IMR-90 (cell line): ENCODE measurements at regions not wholly inside any gene's neighbourhood (a gene's known extent, or its start where the extent isn't known, plus 50 kb on each side); places are given as distances from the start of the nearest gene placed in this dataset.

Experiments used
- ATAC-seq: fragments of 200-7000 bp; cut with Tn5 transposase; 2 replicates; pipeline ENCODE4 v1.9.1; 2020; ENCODE audit warnings: low read depth, mild to moderate bottlenecking, moderate library complexity
- BruUV-seq: library from RNA; stranded (reverse); fragments of 400-500 nt; replicated peaks from 2 replicates; lab custom pipeline; 2021; lab: Mats Ljungman, UMichigan
- CTCF ChIA-PET: fragments of 300-600 bp; formaldehyde crosslinking; extraction: SDS; loops from one replicate; lab custom pipeline; 2021; ENCODE audit warnings: antibody characterized with exemption; lab: Yijun Ruan, JAX
- POLR2A ChIA-PET: fragments of 300-600 bp; sonication (Branson Sonifier 250); formaldehyde crosslinking; loops from one replicate; lab custom pipeline; 2022; ENCODE audit warnings: antibody characterized with exemption; ENCODE audit not compliant: unreplicated experiment; lab: Charles Lee
- DNase-seq: peaks from one replicate; pipeline ENCODE4 v3.0.0; 2013
- H2AFZ ChIP-seq: replicated peaks from 2 replicates; pipeline ENCODE3; 2013; ENCODE audit warnings: low read length, mild to moderate bottlenecking; ENCODE audit not compliant: poor library complexity
- H2AK5ac ChIP-seq: 2 replicates; pipeline ENCODE4 v1.6.1; 2013; ENCODE audit warnings: low read depth, low read length, inconsistent platforms
- H2AK9ac ChIP-seq: replicated peaks from 2 replicates; pipeline ENCODE3; 2013; ENCODE audit warnings: mild to moderate bottlenecking, low read depth, low read length, moderate library complexity; ENCODE audit not compliant: poor library complexity
- H2BK120ac ChIP-seq: 2 replicates; pipeline ENCODE4 v1.6.1; 2013; ENCODE audit warnings: low read depth, low read length, inconsistent platforms
- H2BK15ac ChIP-seq: 3 replicates; pipeline ENCODE4 v1.6.1; 2013; ENCODE audit warnings: low read depth, low read length, inconsistent platforms
- H2BK20ac ChIP-seq: 2 replicates; pipeline ENCODE4 v1.6.1; 2013; ENCODE audit warnings: low read depth, mild to moderate bottlenecking, inconsistent platforms, low read length, moderate library complexity
- H2BK5ac ChIP-seq: 2 replicates; pipeline ENCODE4 v1.6.1; 2013; ENCODE audit warnings: mild to moderate bottlenecking, low read depth, low read length, inconsistent platforms; ENCODE audit not compliant: poor library complexity, severe bottlenecking
- H3K14ac ChIP-seq: replicated peaks from 2 replicates; pipeline ENCODE4 v1.6.1; 2013; ENCODE audit warnings: low read depth, low read length, inconsistent platforms
- H3K18ac ChIP-seq: 2 replicates; pipeline ENCODE4 v1.6.1; 2013; ENCODE audit warnings: low read depth, low read length, control low read depth
- H3K23ac ChIP-seq: 2 replicates; pipeline ENCODE4 v1.6.1; 2013; ENCODE audit warnings: low read depth, low read length, inconsistent platforms
- H3K27ac ChIP-seq: 2 replicates; pipeline ENCODE4 v1.5.1; 2013; ENCODE audit warnings: mild to moderate bottlenecking, control low read depth, low read length; ENCODE audit not compliant: insufficient read depth
- H3K27me3 ChIP-seq: 2 replicates; pipeline ENCODE4 v1.6.1; 2013; ENCODE audit warnings: low read length; ENCODE audit not compliant: control insufficient read depth, insufficient read depth
- H3K36me3 ChIP-seq: 2 replicates; pipeline ENCODE4 v1.6.1; 2013; ENCODE audit warnings: low read length, mixed read lengths; ENCODE audit not compliant: control insufficient read depth, insufficient read depth
- H3K4ac ChIP-seq: 2 replicates; pipeline ENCODE4 v1.6.1; 2013; ENCODE audit warnings: low read depth, low read length, inconsistent platforms
- H3K4me1 ChIP-seq: 2 replicates; pipeline ENCODE4 v1.6.1; 2013; ENCODE audit warnings: low read length, mixed read lengths; ENCODE audit not compliant: control insufficient read depth, insufficient read depth
- H3K4me2 ChIP-seq: 2 replicates; pipeline ENCODE4 v1.6.1; 2013; ENCODE audit warnings: low read depth, mild to moderate bottlenecking, control low read depth, low read length, moderate library complexity
- H3K4me3 ChIP-seq: 2 replicates; pipeline ENCODE4 v1.5.1; 2013; ENCODE audit warnings: low read depth, mild to moderate bottlenecking, control low read depth, low read length, moderate library complexity; ENCODE audit not compliant: insufficient read depth
- H3K56ac ChIP-seq: 2 replicates; pipeline ENCODE4 v1.6.1; 2013; ENCODE audit warnings: low read length, inconsistent platforms; ENCODE audit not compliant: insufficient read depth; ENCODE audit errors: extremely low read depth
- H3K79me1 ChIP-seq, 2 experiments: 2 replicates each; pipeline ENCODE4 v1.6.1; 2013; ENCODE audit warnings: low read length in 2 of 2, inconsistent platforms in 1 of 2, low read depth in 1 of 2
- H3K9ac ChIP-seq: 2 replicates; pipeline ENCODE4 v1.6.1; 2013; ENCODE audit warnings: low read depth, low read length, control low read depth
- H3K9me1 ChIP-seq: 2 replicates; pipeline ENCODE4 v1.6.1; 2013; ENCODE audit warnings: low read length, inconsistent platforms; ENCODE audit not compliant: insufficient read depth
- H3K9me3 ChIP-seq: 2 replicates; pipeline ENCODE4 v1.6.1; 2013; ENCODE audit warnings: low read length; ENCODE audit not compliant: control insufficient read depth, insufficient read depth
- H4K20me1 ChIP-seq: 2 replicates; pipeline ENCODE4 v1.6.1; 2013; ENCODE audit warnings: low read length, inconsistent platforms; ENCODE audit not compliant: insufficient read depth
- H4K5ac ChIP-seq: 2 replicates; pipeline ENCODE4 v1.6.1; 2013; ENCODE audit warnings: mild to moderate bottlenecking, low read depth, low read length, control low read depth
- H4K8ac ChIP-seq, 2 experiments: 2 replicates each; pipeline ENCODE4 v1.6.1; 2013; ENCODE audit warnings: low read depth in 2 of 2, low read length in 2 of 2, control low read depth in 1 of 2, inconsistent platforms in 1 of 2
- H4K91ac ChIP-seq: 2 replicates; pipeline ENCODE4 v1.6.1; 2013; ENCODE audit warnings: low read depth, low read length, inconsistent platforms; ENCODE audit not compliant: insufficient read depth
- BHLHE40 ChIP-seq: fragments of 150-350 bp; IDR thresholded peaks from 2 replicates; pipeline ENCODE4 v1.6.1; 2016; ENCODE audit warnings: mild to moderate bottlenecking, low read depth, low read length
- FOS ChIP-seq: fragments of 150-350 bp; IDR thresholded peaks from 2 replicates; pipeline ENCODE4 v1.6.1; 2016; ENCODE audit warnings: low read depth, low read length
- POLR2A ChIP-seq: IDR thresholded peaks from 2 replicates; pipeline ENCODE4 v1.6.1; 2012; ENCODE audit warnings: mild to moderate bottlenecking, low read depth, low read length
- WGBS, 2 experiments: methylation state at CpG; one replicate each; pipeline versions ENCODE4 v1.1.5 to v1.1.7; 2013; ENCODE audit warnings: missing lambda C conversion rate in 2 of 2; ENCODE audit not compliant: insufficient read length in 1 of 2; ENCODE audit errors: extremely low coverage in 2 of 2; 5-methylcytosine and 5-hydroxymethylcytosine counted together
- dilution Hi-C: fragments of 300-500 bp; cut with HindIII; formaldehyde crosslinking; loops from one replicate; pipeline ENCODE4 v1.14.3; 2018; ENCODE audit warnings: low sequenced_read_pairs; ENCODE audit not compliant: unreplicated experiment
- in situ Hi-C: fragments of 300-500 bp; cut with MboI; formaldehyde crosslinking; loops from 3 replicates; pipeline ENCODE4 v1.14.3; 2019; ENCODE audit warnings: low sequenced_read_pairs, inconsistent platforms, mixed read lengths
- intact Hi-C: fragments of 100-400 bp; cut with micrococcal nuclease; formaldehyde crosslinking; loops from 2 replicates; pipeline ENCODE4 v1.10.0; 2022
- TF ChIP-seq, protein P1 (sequence below): fragments of 150-350 bp; IDR thresholded peaks from 2 replicates; pipeline ENCODE4 v1.6.1; 2017; ENCODE audit warnings: mild to moderate bottlenecking, antibody characterized with exemption, low read length, low read depth

DNA sequence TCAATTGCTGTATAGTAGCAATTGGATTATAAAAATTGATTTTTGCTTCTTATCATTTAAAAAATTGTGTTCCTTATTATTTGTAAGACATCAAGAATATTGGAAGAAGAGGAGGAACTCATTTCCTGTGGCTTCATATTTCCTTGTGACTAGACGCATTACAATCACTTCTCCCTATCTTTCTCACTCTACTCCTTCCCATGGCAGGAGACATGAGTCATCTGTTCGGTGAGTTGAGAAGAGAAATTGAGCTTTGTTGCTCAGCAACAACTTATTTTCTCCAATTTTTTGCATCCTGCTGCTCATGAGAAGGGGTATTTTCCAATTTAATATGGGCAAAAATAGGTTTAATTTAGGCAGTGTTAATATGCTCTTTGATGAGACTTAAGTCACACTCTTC, 1783.9 kb downstream of the SUCLG1 start:
- no peaks in the 10 kb centered on the region for H4K20me1 ChIP-seq
- in situ Hi-C loops, result no loop called here
- H3K4ac ChIP-seq, result no peak overlapping the region
- no peak overlapping the region for H3K9ac ChIP-seq
- no peaks in the 10 kb centered on the region for H3K9me1 ChIP-seq
- no peak overlapping the region for H4K8ac ChIP-seq
- intact Hi-C loops, result no loop called here
- no TSS peak for BruUV-seq
- ChIA-PET CTCF (no interaction called here), POLR2A (no interaction called here)
- no CpG with 5 or more reads among the region's 2 CpGs for WGBS, 2 experiments
- no peak overlapping the region for H3K23ac ChIP-seq
- no peak overlapping the region for H2AK5ac ChIP-seq
- no peak overlapping the region for H3K14ac ChIP-seq
- H3K4me2 ChIP-seq, result no peak overlapping the region
- no peaks in the 10 kb centered on the region for H3K36me3 ChIP-seq
- no peak overlapping the region for H2BK15ac ChIP-seq
- H4K91ac ChIP-seq, result no peak overlapping the region
- H3K4me3 ChIP-seq, result no peak overlapping the region
- no peak overlapping the region for H3K27ac ChIP-seq
- dilution Hi-C loops, result no loop called here
- TF ChIP-seq, protein P1, sequence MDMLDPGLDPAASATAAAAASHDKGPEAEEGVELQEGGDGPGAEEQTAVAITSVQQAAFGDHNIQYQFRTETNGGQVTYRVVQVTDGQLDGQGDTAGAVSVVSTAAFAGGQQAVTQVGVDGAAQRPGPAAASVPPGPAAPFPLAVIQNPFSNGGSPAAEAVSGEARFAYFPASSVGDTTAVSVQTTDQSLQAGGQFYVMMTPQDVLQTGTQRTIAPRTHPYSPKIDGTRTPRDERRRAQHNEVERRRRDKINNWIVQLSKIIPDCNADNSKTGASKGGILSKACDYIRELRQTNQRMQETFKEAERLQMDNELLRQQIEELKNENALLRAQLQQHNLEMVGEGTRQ, result no peak
- no peak for TF ChIP-seq BHLHE40
- no peak for TF ChIP-seq FOS
- TF ChIP-seq POLR2A, result no peak
- no peaks in the 10 kb centered on the region for H3K79me1 ChIP-seq
- H3K27me3 ChIP-seq, result no peaks in the 10 kb centered on the region
- H2AK9ac ChIP-seq, result no peak overlapping the region
- H2AFZ ChIP-seq, result no peak overlapping the region
- no peak overlapping the region for H3K56ac ChIP-seq
- H2BK20ac ChIP-seq, result no peak overlapping the region
- no peak overlapping the region for H3K18ac ChIP-seq
- no peaks in the 10 kb centered on the region for H3K4me1 ChIP-seq
- H2BK5ac ChIP-seq, result no peak overlapping the region
- no peak for ATAC-seq
- DNase-seq, result no peak
- no peaks in the 10 kb centered on the region for H3K9me3 ChIP-seq
- no peak overlapping the region for H2BK120ac ChIP-seq
- no peak overlapping the region for H4K5ac ChIP-seq
